ENCODE measurements at regions not wholly inside any gene's neighbourhood (a gene's known extent, or its start where the extent isn't known, plus 50 kb on each side); places are given as distances from the start of the nearest gene placed in this dataset.
"Not testable (repeated sequence)": the region's sequence is repeated elsewhere in the genome, so short reads cannot be mapped to it uniquely, and the experiment has no call there.

DNA sequence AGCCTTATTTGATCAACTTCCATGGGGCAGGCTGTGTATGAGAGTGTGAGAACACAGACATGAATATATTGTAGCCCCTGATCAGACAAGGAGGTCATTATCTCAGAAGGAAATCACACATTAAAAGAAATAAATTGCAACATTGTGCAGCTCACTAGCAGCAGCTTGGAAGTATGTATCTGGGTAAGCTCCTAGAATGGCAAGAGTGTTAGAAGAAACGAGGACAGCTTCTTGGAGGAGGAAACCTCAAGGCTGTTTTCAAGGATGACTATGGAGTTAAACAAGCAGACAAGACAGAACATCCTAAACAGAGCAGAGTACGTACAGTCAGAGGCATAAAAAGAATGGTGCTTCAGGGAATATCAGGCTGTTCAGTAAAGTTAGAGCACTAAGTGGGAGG is 511.0 kb downstream of the SLCO4C1 start:
- Histone ChIP-seq H3K4me1 (ENCODE audit: control insufficient read depth in 1 of 2, low read depth in 2 of 2) (no peaks in the 10 kb centered on the region), H3K9me3 (no peaks in the 10 kb centered on the region), H3K27ac (no peak overlapping the region), H3K4me3 (no peak overlapping the region), H3K27me3 (replicated peaks; ENCODE audit: insufficient read depth) (no peaks in the 10 kb centered on the region), H3K36me3 (no peaks in the 10 kb centered on the region)
- ATAC-seq (ENCODE audit: insufficient number of reproducible peaks, low FRiP score, low read depth), result no peak
- DNase-seq (ENCODE audit: low spot score), result no peak
- no peak for TF ChIP-seq CTCF (IDR thresholded peaks at IDR 0.05)

DNA sequence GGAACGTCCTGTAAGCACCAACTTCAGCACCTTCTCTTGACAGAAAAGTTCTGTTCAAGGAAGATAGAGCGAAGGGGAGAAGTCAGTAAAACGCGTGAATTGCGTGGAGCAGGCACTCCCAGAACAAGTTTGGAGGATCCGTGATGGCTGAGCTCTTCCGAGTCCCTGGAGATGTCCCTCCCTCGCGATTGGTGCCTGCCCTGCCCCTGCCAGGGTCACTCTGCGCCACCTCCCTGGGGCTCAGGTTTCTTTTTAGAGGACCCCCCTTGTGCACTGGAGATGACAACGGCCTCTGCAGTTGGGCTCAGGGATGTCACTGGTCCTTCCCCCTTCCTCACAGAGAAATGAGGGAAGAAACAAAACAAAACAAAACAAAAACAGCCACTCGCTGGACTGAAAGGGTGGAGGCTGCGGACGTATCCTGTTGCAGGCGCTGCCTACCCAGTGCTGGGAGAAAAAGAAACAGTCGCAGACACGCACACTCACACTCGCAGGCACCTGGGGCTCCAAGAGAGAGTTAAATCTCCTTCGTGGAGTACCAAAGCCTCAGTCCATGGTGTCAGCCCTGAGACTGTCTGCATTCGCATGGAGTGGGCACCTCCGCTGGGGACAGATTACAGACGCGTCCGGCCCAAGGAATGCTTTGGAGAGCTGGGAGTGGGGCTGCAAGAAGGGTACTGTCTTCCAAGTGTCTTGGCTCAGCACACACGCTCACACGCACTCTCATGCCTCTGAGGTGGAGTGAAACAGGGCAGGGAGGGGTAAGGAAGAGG is 512.7 kb downstream of the SLCO4C1 start:
- Histone ChIP-seq H3K4me3 (peak overlapping the region; percentile 64), H3K27ac (no peak overlapping the region), H3K9me3 (no peaks in the 10 kb centered on the region), H3K36me3 (no peaks in the 10 kb centered on the region), H3K4me1 (ENCODE audit: control insufficient read depth in 1 of 2, low read depth in 2 of 2) (no peaks in the 10 kb centered on the region), H3K27me3 (replicated peaks; ENCODE audit: insufficient read depth) (no peaks in the 10 kb centered on the region)
- ATAC-seq (ENCODE audit: insufficient number of reproducible peaks, low FRiP score, low read depth), result no peak
- no peak for DNase-seq (ENCODE audit: low spot score)
- no peak for TF ChIP-seq CTCF (IDR thresholded peaks at IDR 0.05)

DNA sequence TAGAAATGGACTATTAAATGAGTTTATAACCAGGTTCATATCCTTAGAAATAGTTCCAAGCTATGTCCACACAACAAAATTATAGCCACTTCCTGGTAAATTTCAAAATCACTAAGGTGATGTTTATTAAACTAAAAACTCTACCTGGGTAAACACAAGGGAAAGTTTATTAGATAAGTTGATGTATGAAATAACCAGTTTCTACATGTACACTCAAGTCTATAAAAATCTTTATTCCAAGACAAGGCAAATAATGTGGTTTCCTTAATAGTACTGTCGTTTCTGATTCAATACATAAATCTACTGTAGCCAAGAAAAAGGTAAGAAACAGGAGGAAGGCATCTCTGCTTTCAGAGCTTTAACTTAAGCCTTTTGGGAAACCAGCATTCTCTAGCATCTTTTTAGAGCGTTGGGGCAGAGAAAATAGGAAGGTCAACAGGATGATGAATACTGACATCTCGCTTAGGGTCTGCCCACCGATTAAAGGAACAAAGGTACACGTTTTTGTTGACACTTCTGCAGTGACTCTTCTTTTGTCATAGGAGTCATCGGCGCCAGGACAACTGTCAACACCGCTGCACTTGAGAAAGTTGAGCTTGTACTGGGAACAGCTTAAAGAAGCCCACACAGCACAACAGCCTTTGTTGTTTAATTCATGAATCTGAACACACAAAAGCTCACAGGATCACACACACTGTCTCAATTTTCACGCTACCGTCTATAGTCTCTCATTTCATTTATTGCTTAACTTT is 513.6 kb downstream of the SLCO4C1 start:
- no peak overlapping the region for H3K27ac ChIP-seq
- no peak overlapping the region for H3K4me3 ChIP-seq
- TF ChIP-seq CTCF (IDR thresholded peaks at IDR 0.05), result no peak
- DNase-seq (ENCODE audit: low spot score), result no peak
- H3K4me1 ChIP-seq (ENCODE audit: control insufficient read depth in 1 of 2, low read depth in 2 of 2), result no peaks in the 10 kb centered on the region
- ATAC-seq (ENCODE audit: insufficient number of reproducible peaks, low FRiP score, low read depth), result no peak
- no peaks in the 10 kb centered on the region for H3K36me3 ChIP-seq
- H3K9me3 ChIP-seq, result no peaks in the 10 kb centered on the region
- H3K27me3 ChIP-seq (replicated peaks; ENCODE audit: insufficient read depth), result no peaks in the 10 kb centered on the region

DNA sequence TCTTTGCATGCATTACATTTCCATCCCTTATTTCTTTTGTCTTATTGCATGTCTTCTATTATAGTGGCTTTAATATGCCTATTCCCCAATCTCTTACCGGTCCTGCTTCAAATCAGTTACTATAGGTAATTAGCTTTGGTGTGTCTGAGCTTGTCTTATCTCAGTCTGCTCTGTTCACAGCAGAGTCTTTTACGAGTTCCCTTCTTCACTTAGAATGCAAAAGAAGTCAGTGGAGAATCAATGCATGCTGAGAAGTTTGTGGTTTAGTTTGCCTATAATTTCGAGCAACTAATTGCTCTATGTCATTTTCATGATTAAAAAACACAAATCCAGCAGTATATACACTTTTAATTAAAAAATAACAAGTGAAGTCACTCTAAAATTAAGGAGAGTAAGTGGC is 545.0 kb downstream of the SLCO4C1 start:
- Histone ChIP-seq H3K4me3 (no peak overlapping the region), H3K36me3 (no peaks in the 10 kb centered on the region), H3K27me3 (replicated peaks; ENCODE audit: insufficient read depth) (no peaks in the 10 kb centered on the region), H3K9me3 (no peaks in the 10 kb centered on the region), H3K4me1 (ENCODE audit: control insufficient read depth in 1 of 2, low read depth in 2 of 2) (no peaks in the 10 kb centered on the region), H3K27ac (no peak overlapping the region)
- no peak for DNase-seq (ENCODE audit: low spot score)
- no peak for ATAC-seq (ENCODE audit: insufficient number of reproducible peaks, low FRiP score, low read depth)
- TF ChIP-seq CTCF (IDR thresholded peaks at IDR 0.05), result no peak

DNA sequence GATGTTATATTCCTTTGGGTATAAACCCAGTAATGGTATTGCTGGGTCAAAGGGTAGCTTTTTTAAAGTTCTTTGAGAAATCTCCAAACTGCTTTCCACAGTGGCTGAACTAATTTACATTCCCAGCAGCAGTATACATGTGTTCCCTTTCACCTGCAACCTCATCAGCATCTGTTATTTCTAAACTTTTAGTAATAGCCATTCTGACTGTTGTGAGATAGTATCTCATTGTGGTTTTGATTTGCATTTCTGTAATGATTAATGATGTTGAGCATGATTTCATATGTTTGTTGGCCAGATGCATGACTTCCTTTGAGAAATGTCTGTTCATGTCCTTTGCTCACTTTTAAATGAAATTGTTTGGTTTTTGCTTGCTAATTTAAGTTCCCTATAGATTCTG is 553.1 kb downstream of the SLCO4C1 start:
- not testable (repeated sequence) for H3K9me3 ChIP-seq; H3K4me1 ChIP-seq (ENCODE audit: control insufficient read depth in 1 of 2, low read depth in 2 of 2); DNase-seq (ENCODE audit: low spot score); H3K36me3 ChIP-seq; H3K27ac ChIP-seq; ATAC-seq (ENCODE audit: insufficient number of reproducible peaks, low FRiP score, low read depth); H3K4me3 ChIP-seq; H3K27me3 ChIP-seq (replicated peaks; ENCODE audit: insufficient read depth)

Data from thoracic aorta (tissue), 2 donors.